GM19455 (cell line): ENCODE measurements at regions not wholly inside any gene's neighbourhood (a gene's known extent, or its start where the extent isn't known, plus 50 kb on each side); places are given as distances from the start of the nearest gene placed in this dataset.

Experiments
- ATAC-seq: cut with Tn5 transposase; IDR thresholded peaks from one replicate; pipeline ENCODE4 v1.9.1; 2021; ENCODE audit not compliant: unreplicated experiment

DNA sequence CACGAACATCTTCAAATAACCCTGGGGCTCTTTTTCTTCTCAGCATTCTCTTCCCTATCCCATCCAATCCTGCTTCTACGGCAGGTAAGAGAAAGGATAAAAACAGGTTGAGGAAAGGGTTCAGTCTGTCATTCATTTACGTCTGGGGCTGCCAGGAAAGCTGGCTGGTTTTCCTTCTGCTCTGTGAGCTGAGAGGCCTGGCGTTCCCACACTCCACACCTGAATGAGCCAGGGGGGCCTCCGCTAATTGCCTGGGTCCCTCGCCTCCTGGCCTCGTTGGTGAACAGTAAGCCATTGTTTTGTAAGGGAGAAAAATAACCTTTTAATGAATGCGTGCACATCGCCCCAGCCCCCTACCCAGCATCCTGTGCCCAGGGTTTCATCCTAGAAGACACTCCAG, 70.8 kb upstream of the SIM2 start:
- ATAC-seq, result no peak

DNA sequence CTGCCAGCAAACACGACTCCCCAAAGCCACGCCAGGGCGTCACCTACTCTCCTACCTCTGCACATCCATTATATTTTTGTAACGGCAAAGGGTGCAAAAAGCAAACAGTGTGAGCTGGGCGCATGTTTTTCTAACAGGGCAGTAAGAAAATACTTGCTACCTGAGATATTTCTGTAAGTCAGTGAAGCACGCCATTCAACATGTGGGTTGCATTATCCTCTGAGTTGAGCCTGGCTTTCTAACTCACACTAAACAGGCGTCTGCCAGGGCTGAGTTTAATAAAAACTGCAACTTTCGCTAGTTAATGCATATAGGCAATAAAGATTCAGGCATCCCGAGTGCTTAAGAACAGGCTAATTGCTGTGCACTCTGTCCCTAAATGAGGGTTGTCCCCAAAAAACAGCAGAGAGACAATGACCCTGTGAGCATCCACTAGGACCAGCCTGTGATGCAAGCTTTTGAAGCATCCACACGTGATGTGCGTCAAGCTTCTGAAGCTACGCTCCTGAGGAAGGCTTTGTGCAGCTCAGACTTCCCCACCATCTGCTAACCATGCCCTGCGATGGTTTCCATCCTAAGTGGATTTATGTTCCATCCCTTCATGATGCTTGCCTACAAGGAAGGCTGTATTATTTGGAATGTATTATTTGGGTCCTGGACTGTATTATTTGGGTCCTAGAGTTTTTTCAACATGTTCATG, 70.0 kb upstream of the SIM2 start:
- no peak for ATAC-seq

- ATAC-seq, result no peak
Measured at GRCh38 chr21:36630485-36631206, 68.3 kb upstream of the SIM2 start.

GRCh38 chr21:36636016-36636415, 62.9 kb upstream of the SIM2 start:
- ATAC-seq, result no peak

DNA sequence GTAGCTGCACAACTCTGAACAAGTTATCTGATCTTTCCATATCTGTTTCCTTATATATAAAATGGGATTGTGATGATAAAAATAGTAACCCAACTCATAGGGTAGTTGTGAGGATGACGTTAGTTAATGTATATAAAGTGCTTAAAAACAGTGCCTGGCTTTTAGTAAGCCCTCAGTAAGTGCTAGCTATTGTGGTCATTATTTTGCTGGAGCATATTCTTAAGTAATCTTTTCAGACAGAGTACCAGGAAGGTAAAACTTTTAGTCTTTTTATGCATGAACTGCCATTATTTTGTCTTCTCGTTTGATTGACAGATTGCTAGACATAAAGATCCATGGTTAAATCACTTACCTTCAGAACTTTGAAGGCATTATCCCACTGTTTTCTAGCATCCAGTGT, 62.5 kb upstream of the SIM2 start:
- ATAC-seq, result no peak

DNA sequence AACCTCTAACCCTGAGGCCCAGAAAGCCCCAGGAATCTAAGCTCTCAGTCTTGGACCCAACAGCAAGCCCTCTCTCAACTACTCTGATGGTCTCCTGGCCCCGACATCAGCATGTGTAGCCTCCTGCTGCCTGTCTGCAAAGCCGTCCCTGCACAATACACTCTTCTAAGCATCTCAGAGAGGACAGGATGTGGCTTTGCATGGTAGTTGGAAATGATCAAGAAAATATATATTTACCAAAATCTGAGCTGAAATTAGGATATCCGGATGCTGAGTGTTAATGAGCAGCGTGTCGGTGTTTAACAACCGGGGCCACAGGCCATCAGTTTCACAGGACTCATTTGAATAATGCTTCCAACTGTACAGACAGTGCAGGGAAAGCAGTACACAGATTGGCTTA, 59.1 kb upstream of the SIM2 start:
- no peak for ATAC-seq

- no peak for ATAC-seq
Measured at GRCh38 chr21:36640174-36640720, 58.7 kb upstream of the SIM2 start.

DNA sequence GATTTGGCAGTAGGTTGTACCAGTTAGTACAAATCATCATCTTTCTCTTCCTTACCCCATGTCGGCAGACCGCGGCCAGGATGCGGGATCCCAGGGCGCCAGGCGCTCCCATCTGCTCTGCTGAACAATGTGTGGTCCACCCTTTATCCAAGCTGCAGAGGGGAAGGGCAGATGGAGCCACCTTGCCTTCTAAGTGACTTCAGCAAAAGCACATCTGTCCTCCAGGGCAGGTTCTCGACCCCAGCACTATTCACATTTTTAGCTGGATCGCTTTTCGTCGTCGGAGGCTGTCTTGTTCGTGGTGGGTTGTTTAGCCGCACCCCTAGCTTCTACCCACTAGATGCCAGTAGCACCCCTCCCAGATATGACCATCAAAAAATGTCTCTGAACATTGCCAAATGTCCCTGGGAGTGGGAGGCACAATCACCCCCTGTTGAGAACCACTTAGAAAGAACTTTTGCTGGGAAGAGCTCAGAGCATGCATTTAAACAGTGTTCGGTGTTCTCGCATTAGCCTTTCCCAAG, 58.1 kb upstream of the SIM2 start:
- no peak for ATAC-seq

DNA sequence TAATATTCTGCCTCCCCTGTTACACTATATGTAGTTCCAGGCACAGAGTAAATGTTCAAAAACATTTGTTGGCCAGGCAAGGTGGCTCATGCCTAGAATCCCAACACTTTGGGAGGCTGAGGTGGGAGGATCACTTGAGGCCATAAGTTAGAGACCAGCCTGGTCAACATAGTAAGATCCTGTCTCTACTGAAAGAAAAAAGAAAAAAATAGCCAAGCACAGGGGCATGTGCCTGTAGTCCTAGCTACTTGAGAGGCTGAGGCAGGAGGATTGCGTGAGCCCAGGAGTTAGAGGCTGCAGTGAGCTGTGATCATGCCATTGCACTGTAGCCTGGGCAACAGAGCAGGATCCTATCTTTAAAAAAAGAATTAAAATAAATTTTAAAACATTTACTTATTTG, 57.6 kb upstream of the SIM2 start:
- ATAC-seq, result no peak

DNA sequence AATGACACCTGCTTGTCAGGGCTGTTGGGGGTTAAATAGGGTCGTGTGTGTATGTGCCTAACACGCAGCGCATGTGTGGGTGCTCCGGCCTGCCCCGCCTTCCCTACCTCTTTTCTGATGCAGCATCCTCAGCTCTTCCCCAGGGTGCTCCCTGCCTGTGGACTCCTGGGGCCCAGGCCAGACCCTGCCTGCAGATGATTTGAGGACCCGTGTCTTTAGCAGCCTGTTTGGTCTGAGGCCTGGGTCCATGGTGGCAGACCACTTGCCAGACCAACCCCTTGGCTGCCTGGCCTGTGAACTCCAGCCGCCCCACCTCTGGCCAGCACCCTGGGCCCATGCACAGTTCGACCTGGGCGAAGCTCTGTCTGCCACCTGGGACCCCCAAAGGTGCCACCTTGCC, 57.0 kb upstream of the SIM2 start:
- ATAC-seq, result no peak

DNA sequence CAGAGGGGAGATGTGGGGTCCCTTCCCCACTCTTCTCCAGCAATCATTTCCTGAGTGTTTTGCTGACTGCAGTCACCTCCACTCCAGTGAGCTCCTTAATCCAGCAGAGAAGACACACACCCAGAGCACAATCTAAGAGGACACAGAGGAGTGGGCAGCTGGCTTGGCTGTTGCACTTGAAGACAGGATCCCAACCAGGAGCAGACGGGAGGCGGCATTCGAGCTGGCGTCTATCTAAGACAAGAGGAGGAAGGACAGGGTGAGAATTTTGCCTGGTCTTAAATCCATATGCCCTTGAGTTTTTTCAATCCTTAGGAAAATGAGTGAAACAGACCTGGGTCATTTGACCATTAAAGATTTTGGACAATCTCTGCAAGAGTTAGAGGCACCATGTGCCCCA, 56.1 kb upstream of the SIM2 start:
- ATAC-seq, result no peak

GRCh38 chr21:36643374-36644250, 55.3 kb upstream of the SIM2 start:
- no peak for ATAC-seq

DNA sequence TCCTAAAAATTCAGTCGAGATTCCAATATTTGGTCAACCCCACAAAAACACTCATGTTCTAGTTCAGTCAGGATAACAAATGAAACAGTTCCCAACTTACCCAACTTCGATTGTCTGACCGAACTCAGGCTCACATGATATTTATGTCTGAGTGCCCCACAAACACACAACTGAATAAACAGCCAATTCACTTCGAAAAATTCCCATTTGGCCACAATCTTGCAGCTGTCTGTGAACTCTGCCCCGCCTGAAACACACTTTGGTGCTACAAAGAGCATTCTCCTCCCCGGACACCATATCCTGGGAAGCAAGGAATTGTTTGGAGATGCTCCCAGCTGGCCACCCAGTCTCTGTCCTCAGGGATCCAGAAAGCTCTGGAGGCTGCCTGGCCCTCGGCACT, 52.9 kb upstream of the SIM2 start:
- no peak for ATAC-seq

DNA sequence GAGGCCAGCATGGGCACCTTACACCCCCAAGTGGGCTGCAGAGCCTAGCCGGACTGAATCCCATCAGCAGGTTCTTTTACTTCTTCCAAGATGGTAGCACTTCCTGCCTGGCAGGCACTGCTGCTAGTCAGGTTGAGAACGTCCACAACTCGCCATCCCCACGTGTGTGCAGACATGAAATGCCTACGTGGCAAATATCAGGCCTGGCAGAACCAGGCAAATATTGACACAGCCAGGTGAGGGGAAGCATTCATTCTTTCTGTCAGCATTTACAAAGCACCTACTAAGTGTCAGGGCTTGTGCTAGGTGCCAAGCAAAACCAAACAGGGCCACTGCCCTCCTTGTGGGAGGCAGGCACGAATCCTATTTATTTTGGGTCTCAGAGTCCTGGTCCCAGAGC, 52.3 kb upstream of the SIM2 start:
- ATAC-seq, result no peak

DNA sequence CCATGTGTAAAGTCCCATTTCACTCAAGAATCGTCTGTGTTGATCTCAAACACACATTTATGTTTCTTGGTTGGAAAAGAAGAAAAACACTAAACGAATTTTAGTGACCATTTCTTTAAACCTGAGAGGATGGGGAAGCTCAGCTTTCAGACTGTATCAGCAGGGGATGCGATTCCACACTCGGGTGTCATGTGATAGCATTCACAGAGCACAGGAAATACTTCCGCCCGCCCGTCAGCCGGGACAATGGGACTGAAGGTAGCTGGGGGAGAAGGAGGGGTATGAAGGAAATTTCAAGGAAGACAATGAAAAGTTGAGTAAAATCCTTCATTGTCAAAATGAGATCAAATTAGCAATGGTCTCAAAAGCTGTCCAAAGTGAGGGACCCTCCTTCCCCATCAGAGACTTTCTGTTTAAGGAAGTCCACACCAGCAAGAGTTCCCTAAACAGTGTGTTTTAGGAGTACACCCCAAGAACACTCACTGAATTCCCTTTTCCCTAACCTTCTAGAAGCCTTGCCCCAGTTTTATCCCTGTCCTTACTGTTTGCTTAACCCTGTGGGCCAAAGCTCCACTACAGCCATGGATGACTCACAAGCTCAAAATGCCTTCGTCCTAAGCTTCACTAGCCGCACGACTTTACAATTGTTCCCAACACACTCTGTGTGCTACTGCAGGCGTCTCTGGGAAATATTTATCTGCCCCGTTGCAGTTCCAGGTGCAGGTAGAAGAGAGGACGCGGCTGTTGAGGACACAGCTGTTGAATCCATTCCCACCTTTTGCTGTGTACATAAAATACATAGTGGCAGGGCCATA, 51.4 kb upstream of the SIM2 start:
- ATAC-seq, result no peak
